NB4 (cell line): ENCODE measurements at regions not wholly inside any gene's neighbourhood (a gene's known extent, or its start where the extent isn't known, plus 50 kb on each side); places are given as distances from the start of the nearest gene placed in this dataset.

Experiments used
- CTCF ChIP-seq: IDR thresholded peaks from one replicate; pipeline ENCODE4 v1.5.1; 2012; ENCODE audit warnings: low read depth, low read length
- POLR2A ChIP-seq: IDR thresholded peaks from 2 replicates; pipeline ENCODE4 v1.6.1; 2011; ENCODE audit warnings: mild to moderate bottlenecking; ENCODE audit not compliant: insufficient read length; ENCODE audit errors: extremely low read depth

GRCh38 chr14:22265319-22266141, 323.5 kb downstream of the DAD1 start:
- TF ChIP-seq CTCF (peak; percentile 16), POLR2A (no peak)
